ENCODE measurements at regions not wholly inside any gene's neighbourhood (a gene's known extent, or its start where the extent isn't known, plus 50 kb on each side); places are given as distances from the start of the nearest gene placed in this dataset.
A peak's percentile ranks its signal among the peaks of the same experiment; 100 is the strongest.
"Not testable (repeated sequence)": the region's sequence is repeated elsewhere in the genome, so short reads cannot be mapped to it uniquely, and the experiment has no call there.

GRCh38 chr7:67359900-67360299, 363.3 kb downstream of the TYW1 start:
- DNase-seq (ENCODE audit: low read depth, low spot score): peak; percentile 25

- no peak for DNase-seq (ENCODE audit: low read depth, low spot score)
These were observed 364.5 kb downstream of the TYW1 start for GRCh38 chr7:67361150-67361549.

- DNase-seq (ENCODE audit: low read depth, low spot score): peak; percentile 49
These were observed 367.9 kb downstream of the TYW1 start for GRCh38 chr7:67364441-67365017.

DNA sequence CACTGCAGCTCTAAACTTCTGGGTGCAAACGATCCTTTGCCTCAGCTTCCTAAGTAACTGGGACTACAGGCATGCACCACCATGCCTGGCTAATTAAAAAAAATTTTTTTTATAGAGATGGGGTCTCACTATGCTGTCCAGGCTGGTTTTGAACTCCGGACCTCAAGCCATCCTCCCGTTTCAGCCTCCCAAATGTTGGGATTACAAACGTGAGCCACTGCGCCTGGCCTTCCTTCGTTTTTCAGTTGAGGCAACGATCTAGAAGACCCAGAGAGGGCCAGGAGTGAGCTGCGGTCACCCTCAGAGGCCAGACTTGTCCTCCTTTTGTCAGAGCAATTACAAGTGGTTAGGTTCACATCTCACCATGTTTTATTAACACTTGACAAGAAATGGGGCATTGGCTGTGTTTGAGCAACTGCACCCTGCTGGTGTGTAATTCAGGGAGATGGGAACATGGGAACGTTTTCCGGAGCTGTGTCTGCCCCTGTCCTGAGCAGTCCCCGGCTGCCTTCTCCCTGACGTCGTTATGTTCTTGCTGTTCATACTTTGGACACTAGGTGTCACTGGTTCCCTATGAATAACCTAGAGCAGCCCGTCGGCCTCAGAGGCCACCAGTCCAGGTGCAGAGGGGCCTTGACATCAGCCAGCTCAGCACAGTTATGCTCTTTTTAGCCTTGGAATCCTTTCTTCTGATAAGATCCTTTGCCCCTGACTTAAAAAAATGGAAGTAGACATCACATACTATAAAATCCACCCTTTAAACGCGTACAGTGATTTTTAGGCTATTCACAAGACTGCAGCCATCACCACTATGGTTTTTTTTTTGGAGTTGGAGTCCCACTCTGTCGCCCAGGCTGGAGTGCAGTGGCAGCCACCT, 375.0 kb downstream of the TYW1 start:
- peak; percentile 92 for DNase-seq (ENCODE audit: low read depth, low spot score)

DNA sequence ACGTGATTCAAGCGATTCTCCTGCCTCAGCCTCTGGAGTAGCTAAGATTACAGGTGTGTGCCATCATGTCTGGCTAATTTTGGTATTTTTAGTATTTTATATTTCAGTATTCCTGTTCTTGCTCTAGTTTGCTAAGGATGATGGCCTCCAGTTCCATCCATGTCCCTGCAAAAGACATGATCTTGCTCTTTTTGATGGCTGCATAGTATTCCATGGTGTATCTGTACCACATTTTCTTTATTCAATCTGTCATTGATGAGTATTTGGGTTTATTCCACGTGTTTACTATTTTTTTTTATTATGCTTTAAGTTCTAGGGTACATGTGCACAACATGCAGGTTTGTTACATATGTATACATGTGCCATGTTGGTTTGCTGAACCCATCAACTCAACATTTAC, 376.8 kb downstream of the TYW1 start:
- DNase-seq (ENCODE audit: low read depth, low spot score): not testable (repeated sequence)

- DNase-seq (ENCODE audit: low read depth, low spot score): no peak
These were observed 378.8 kb downstream of the TYW1 start for GRCh38 chr7:67375427-67375826.

GRCh38 chr7:67377939-67378862, 381.6 kb downstream of the TYW1 start:
- peak; percentile 96 for DNase-seq (ENCODE audit: low read depth, low spot score)

DNA sequence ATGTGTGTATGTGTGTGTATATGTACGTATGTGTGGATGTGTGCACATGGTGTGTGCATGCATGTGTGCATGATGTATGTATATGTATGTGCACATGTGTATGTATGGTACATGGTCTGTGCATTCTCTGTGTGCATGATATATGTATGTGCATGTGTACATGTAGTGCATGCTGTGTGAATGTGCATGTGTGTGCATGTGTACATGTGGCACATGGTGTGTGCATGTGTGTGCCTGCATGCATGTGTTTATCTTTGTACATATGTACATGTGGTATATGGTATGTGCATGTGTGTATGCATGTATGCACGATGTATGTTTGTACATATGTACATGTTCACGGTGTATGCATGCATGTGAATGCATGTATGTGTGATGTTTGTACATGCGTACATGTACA, 383.7 kb downstream of the TYW1 start:
- no peak for DNase-seq (ENCODE audit: low read depth, low spot score)

DNA sequence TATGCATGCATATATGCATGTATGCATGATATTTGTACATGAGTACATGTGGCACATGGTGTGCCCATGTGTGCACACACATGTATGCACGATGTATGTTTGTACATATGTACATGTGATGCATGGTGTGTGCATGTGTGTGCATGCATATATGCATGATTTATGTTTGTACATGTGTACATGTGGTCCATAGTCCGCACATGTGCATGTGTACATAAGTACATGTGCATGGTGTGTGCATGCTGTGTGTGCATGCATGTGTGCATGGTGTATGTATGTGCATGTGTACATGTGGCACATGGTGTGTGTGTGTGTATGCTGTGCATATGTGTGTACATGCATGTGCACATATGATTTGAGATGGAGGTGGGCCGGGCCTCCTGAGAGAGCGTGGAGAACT, 384.2 kb downstream of the TYW1 start:
- no peak for DNase-seq (ENCODE audit: low read depth, low spot score)

GRCh38 chr7:67387851-67388250, 391.2 kb downstream of the TYW1 start:
- no peak for DNase-seq (ENCODE audit: low read depth, low spot score)

DNA sequence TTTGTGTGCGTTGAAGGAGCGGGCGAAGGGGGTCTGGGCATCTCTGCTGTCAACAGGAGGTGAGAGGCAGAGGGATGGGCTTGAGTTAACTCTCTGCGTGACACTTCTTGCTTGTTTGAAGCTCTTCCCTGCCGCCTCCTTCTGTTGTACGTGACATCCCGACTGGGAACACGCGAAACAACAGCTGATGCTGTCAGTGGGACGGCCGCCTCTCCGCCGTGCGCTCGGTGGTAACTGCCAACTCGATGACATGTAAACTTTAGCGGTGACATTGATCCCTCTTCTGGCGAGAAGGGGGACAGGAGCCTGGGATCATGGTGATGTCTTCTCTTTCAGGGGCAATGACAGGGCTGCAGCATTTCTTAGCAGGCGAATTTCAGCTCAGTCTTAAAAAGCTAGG, 394.5 kb downstream of the TYW1 start:
- peak; percentile 35 for DNase-seq (ENCODE audit: low read depth, low spot score)

DNA sequence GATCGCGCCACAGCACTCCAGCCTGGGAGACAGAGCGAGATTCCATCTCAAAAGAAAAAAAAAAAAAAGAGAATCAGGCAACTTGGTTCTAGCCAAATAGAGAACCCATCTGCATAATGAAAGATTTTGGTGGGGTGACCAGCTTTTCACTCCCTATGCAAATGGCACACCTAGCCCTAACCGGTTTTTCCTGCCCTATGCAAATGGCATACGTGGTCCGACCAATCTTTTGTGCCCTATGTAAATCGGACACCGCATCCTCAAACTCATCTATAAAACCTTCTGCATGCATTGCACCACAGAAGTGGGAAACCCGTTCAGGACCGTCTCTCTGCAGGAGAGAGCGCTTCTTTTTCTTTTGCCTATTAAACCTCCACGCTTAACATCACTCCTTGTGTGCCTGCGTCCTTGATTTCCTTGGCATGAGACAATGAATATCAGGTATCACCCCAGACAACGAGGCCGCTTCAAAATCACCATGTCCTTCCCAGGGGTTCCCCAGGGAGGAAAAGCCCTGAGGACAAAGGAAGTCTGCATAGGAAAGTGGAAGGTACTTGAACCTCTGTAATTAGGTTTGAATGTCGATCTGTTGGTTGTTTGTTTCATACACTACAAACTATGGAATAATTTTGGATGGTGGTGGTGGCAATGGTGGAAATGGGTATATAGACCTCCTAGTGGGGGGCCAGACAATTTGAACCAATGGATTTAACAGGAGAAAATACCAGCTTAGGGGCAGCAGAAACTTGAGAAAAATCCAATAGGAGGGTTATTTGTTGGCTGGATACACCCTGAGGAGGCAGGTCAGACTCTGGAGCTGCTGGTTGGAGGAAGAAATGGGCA, 396.2 kb downstream of the TYW1 start:
- peak; percentile 84 for DNase-seq (ENCODE audit: low read depth, low spot score)

DNA sequence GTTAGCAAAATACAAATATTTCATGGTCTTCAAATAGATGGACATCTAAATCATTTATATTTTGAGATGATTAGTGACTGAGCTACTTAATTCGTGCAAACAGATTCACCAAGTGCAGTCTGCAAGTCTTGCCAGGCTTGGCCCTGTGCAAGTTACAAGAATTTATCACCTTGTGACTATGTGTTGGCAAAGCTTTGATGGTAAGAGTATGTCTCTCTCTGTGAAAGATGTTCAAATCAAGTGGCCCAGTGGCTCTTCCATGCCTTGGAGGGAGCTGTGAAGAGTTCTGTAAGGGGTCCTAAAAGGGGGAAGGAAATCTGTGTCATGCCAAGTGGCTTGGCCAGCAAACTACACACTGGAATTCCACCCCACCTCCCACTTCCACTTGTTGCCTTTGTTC, 397.3 kb downstream of the TYW1 start:
- no peak for DNase-seq (ENCODE audit: low read depth, low spot score)

DNA sequence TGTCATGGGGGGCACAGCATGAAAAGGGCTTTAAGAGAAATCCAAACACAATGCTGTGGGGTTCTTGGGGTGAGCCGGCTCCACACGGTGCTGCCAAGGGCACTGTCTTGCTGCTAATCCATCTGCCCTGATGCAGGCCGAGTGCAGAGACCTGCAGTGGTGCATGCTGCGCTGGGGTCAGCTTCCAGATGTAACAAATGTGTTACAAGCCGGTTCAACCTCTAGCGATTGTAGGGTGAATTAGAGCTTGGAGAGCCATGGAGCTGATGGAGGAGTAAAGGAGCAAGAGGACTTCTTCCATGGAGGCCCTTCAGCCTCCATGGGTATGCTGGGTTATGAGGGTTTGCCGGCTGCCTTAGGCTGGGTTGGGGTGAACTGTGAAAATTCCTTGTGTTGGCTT, 402.3 kb downstream of the TYW1 start:
- no peak for DNase-seq (ENCODE audit: low read depth, low spot score)

GRCh38 chr7:67401492-67401891, 404.9 kb downstream of the TYW1 start:
- DNase-seq (ENCODE audit: low read depth, low spot score): no peak

GRCh38 chr7:67402280-67402679, 405.6 kb downstream of the TYW1 start:
- DNase-seq (ENCODE audit: low read depth, low spot score): no peak

- DNase-seq (ENCODE audit: low read depth, low spot score): no peak
These were observed 410.3 kb downstream of the TYW1 start for GRCh38 chr7:67406976-67407375.

- peak; percentile 44 for DNase-seq (ENCODE audit: low read depth, low spot score)
These were observed 410.9 kb downstream of the TYW1 start for GRCh38 chr7:67407392-67408071.

GRCh38 chr7:67408109-67408508, 411.5 kb downstream of the TYW1 start:
- no peak for DNase-seq (ENCODE audit: low read depth, low spot score)

DNA sequence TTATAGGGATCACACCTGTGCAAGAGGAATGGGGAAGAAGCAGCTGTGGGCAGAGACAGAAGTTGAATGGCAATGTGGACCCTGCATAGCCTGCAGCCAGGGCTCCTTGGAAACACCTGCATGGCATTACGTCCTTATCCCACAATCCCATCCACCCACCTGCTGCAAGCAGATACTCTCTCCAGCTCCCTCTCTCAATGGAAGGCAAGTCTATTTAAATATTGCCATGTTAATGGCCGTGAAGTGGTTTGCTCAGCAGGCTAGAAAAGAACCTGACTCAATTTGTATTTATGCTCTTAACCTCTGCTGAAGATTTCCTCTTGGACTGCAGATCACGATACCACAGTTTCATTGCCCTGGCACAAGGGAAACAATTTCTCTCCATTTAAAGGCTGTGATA, 417.0 kb downstream of the TYW1 start:
- no peak for DNase-seq (ENCODE audit: low read depth, low spot score)

GRCh38 chr7:67414858-67415257, 418.2 kb downstream of the TYW1 start:
- DNase-seq (ENCODE audit: low read depth, low spot score): no peak

All from ELF-1 (cell line).